22Rv1 (cell line): ENCODE measurements at regions not wholly inside any gene's neighbourhood (a gene's known extent, or its start where the extent isn't known, plus 50 kb on each side); places are given as distances from the start of the nearest gene placed in this dataset.

Experiments
- ZFX ChIP-seq: fragments of 450-650 bp; IDR thresholded peaks from 2 replicates; pipeline ENCODE4 v1.6.1; 2017; ENCODE audit warnings: antibody characterized with exemption, borderline replicate concordance
- TF ChIP-seq, protein P1 (sequence below): fragments of 450-650 bp; IDR thresholded peaks from 2 replicates; pipeline ENCODE4 v1.5.1; 2017; ENCODE audit warnings: mild to moderate bottlenecking

DNA sequence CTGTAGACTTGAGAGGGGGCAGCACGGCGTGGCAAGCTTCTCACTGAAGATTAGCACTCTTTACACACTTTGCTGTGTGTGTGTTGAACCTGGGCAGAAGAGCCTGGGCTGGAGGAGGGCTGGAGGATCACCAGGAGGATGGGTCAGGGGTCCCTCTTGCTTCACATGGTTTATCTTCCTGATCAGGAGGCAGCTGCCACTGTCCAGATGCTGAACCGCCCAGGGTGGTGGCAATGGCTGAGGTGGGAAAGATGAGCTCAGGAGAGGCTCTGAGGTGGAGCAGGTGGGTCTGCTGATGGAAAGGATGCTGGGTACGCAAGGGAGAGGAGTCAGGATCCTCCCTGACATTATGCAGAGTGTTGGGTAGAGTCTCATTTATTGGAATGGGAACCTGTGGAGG lies 191.5 kb downstream of the RAMP3 start:
- TF ChIP-seq, protein P1, sequence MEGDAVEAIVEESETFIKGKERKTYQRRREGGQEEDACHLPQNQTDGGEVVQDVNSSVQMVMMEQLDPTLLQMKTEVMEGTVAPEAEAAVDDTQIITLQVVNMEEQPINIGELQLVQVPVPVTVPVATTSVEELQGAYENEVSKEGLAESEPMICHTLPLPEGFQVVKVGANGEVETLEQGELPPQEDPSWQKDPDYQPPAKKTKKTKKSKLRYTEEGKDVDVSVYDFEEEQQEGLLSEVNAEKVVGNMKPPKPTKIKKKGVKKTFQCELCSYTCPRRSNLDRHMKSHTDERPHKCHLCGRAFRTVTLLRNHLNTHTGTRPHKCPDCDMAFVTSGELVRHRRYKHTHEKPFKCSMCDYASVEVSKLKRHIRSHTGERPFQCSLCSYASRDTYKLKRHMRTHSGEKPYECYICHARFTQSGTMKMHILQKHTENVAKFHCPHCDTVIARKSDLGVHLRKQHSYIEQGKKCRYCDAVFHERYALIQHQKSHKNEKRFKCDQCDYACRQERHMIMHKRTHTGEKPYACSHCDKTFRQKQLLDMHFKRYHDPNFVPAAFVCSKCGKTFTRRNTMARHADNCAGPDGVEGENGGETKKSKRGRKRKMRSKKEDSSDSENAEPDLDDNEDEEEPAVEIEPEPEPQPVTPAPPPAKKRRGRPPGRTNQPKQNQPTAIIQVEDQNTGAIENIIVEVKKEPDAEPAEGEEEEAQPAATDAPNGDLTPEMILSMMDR, result no peak
- no peak for TF ChIP-seq ZFX
